Activated T-cell treated with anti-CD3 and anti-CD28 coated beads, Interleukin-2, amount 50 U/mL, for 48 hours (primary cell): ENCODE measurements at regions not wholly inside any gene's neighbourhood (a gene's known extent, or its start where the extent isn't known, plus 50 kb on each side); places are given as distances from the start of the nearest gene placed in this dataset.

Source experiments
- DNase-seq, 2 experiments: peaks; one replicate each; pipeline ENCODE4 v3.0.0-alpha.2; 2020

DNA sequence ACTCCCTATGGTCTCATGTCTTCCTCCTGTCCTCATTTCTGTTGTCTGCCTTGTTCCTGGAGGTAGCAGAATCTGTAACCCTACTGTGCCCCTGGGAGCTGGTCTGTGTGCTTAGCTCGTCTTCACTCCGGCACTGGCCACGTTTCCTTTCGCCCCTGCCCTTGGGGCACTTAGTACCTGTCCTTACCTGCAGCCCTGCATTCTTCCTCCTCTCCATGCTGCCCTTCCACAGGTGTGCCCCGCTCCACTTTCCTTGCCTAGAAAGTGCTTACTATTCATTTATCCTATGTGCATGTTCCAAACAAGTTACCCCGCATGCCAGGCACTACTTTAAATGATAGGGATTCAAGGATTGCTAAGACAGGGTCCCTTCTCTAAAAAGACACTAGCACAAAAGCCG is 199.9 kb upstream of the ZMIZ1 start:
- DNase-seq: no peak

DNA sequence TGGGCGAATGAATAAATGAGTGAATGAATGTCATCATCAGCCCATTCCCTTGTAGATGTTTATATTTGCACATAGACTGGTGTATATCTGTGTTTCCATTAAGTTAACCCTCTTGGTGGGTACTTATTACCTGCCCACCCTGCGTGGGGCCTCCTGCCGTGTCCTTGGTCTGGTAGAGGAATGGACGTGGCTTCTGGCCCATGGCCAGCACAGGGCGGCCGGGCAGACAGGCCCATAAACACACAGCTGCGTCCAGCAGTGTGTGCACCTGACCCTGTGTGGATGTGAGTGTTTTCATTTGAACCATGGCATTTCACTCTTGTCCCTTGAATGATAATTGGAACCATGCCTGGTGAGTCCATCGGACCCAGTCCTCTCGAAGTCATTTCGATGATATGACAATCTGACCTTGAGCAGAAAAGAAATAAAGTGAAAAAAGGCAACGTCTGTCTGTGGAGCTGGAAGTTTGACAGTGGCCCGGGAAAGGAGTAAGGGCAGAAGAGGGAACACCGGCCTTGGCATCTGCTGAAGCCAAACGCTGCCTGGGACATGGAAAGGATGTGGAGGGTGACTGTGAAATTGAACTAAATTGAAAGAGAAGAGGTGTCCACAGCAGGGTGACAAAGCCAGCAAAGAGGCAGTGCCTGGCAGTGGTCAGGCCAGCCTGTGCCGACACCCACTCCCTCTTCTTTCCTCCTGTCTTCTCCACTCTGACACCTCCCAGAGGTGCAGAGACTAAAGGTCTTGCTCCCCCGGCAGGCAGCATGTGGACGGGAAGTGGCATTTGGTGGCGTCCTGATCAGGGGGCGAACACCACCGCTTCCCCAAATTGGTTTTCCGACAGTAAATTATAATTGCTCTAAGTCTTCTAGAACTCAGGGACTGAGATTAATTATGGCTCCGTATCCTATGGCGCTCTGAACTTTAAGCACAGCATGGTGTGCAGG is 199.0 kb upstream of the ZMIZ1 start:
- DNase-seq: no peak

DNA sequence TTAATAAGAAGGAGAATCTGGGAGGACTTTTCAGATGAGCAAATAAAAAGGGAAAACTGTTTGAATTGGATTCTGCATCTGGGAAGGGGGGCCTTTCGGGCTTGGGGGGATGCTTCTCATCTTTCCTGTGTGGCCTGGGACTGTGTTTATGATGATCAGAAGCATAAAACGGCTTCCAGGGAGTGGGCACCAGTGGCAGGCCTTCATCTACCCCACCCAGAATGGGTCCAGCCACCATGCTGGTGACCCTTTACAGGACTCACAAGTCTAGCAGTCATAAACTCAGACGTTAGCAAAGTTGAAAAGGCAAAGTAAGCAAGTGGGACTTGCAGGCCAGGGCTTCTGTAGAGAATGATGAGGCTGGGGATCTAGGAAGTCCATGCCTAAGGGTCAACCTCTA is 198.3 kb upstream of the ZMIZ1 start:
- DNase-seq: no peak

GRCh38 chr10:78871796-78872195 is 197.0 kb upstream of the ZMIZ1 start:
- DNase-seq: no peak

- no peak for DNase-seq
Measured at GRCh38 chr10:78873413-78873812, 195.4 kb upstream of the ZMIZ1 start.

DNA sequence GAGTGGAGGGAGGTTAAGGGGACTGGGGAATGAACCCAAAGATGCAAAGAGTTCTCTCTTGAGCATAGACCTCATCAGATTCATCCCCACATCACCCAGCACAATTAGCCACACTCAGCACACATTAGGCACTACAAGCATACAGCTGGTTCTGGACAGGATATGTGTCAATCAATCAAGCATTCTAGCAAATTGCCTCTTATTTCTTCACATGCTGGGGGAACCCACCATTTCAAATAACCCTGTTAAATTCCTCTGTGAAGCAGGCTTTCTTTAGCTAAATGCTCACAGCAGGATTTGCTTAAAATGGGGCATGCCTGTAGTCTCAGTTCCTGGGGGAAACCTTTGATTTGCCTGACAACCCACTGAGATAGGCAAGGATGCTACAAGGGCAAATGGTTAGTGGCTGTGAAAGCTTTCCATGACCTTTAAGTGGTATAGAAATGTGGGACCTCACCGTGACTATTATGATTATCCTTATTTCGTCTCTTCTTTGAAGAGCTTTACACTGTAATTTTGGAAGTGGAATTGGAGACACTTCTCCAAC is 193.4 kb upstream of the ZMIZ1 start:
- no peak for DNase-seq

DNA sequence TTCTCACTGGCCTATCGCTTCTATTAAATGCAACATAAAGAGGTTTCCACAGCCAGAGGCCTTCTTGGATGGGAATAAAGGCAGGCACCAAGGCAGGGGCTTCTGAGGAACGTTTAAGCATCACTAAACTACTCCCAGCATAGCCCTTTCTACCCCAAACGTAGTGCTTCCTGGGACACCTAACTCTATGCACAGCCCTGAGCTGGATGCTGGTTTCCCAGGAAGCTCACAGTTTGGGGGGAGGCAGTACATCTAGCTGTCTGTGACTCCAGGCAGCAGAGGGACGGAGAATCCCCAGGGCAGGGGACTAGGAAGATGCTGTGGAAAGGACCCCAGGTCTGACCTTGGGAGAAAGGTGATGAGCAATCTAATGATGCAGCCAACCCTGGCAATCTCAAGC is 192.8 kb upstream of the ZMIZ1 start:
- DNase-seq: no peak

GRCh38 chr10:78876449-78876848 is 192.3 kb upstream of the ZMIZ1 start:
- DNase-seq: no peak

DNA sequence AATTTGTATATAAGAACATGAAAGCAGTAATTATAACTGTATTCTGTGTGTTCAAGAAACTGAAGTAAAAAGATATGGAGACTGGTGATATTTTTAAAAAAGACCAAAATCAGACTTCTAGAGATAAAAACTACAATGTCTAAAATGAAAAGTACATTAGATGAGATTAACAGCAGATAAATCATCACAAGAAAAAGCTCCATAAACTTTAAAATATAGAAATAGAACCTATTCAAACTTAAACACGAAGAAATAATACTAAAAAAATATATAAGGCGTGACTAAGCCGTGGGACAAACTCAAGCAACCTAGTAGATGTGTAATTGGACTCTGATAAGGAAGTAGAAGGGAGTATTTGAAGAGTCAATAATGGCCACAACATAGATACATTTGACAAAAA is 189.1 kb upstream of the ZMIZ1 start:
- DNase-seq: no peak

GRCh38 chr10:78886129-78886528 is 182.6 kb upstream of the ZMIZ1 start:
- no peak for DNase-seq

DNA sequence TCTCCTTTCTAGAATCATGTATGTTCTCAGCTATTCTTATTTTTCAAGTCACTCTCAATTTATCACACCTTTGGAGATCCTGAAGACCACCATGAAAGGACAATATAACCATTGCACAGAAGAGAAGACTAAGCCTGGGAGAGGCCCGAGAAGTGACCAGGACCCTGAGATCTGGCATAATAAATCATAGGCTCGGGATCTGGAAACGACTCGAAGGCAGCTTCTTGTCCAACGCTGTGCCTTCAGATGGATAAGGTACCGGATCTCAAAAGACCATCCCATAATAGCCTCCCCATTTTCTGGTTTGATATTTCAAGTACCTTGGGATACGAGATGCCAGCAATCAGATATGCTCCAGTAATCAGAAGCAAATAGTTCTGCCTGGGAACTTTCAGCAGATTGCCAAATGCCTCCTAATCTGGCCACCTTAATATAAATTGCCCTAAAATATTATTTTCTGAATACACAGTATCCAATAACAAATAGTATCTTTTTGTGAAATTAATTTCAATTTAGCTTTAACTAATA is 179.2 kb upstream of the ZMIZ1 start:
- DNase-seq: no peak

DNA sequence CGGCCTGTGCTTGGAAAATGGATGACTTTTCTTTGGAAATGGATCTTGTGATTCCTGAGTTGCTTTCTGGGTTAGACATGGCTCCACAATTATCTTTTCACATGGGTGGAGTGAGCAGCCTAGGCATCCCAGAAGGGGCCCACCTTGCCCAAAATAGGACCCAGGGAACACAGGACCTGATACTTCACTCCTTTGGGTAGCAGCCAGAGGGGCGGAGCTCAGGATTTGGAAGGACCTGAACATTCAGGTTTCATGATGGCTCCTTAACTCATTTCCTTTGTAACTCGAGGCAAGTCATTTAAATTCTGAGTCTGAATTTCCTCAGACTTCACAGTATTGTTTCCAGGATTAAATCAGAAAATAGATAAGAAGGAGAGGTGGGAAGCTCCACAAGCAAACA is 178.3 kb upstream of the ZMIZ1 start:
- DNase-seq: peak in 1 of 2 experiments; percentile 6

DNA sequence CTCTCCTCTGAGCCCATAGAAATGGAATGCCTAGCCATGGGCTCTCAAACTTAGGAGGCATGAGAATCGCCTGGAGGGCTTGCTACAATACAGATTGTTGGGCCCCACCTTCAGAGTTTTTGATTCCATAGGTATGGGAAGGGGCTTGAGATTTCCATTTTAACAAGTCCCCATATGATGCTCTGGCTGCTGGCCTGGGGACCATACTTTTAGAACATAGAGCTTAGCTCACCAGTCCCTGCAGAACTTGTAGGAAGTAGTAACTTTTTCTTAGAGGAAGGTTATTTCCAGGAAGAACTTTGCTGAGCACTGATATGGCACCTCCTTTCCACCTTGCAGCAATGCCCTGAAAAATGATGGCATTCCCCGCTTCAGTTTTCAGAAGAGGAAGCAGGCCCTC is 177.0 kb upstream of the ZMIZ1 start:
- no peak for DNase-seq

- peak in 1 of 2 experiments; percentile 3 for DNase-seq
Measured at GRCh38 chr10:78892338-78893176, 176.2 kb upstream of the ZMIZ1 start.

DNA sequence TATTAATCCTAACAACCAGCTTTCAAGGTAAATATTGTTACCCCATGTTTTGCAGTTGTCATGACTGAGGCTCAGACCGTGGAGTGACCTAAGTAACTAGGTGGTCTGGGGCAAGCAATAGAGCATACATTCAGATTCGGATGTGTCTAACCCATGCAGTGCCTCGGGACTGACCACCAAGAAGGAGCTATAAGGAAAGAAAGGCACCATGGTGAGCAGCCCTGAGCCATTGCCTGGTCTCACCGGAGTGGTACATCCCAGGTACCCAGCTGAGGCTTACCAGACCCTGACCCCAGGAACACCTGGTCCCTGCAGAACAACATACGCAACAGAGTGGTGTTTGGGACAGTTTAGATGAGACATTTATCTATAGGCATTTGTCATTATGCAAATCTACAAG is 175.5 kb upstream of the ZMIZ1 start:
- DNase-seq: no peak

DNA sequence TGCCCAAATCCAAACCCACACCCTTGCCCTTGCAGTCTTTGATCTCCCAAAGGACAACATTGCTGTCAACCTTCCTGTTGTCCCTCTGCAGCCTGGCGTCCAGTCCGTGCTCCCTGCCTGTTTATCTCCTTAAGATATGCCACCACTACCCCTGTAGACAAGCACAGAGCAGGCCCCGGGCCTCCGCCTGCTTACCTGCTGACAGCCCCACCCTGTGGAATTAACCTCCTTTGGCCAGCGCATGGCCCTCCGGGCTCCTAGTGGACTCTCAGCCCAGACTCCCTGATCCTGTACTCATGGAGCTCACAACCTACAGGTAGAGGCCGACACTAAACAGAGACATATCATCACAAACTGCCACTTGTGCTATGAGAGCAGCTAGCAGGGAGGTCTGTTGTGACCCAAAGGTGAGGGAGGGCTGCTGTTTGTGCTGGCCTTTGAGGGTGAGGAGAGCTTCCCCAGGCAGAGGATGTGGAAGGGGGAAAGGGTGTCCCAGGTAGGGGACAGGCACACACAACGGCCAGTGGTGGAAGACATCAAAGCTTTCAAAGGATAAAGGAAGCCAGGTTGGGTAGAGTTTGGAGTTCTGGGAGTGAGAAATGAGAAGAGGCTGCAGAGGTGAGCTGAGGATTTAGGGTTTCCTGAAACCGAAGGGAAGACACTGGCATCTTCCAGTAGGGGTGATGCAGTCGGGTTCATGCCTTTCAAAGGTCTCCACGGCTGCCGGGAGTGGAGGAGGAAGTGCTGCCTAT is 174.5 kb upstream of the ZMIZ1 start:
- DNase-seq: no peak

DNA sequence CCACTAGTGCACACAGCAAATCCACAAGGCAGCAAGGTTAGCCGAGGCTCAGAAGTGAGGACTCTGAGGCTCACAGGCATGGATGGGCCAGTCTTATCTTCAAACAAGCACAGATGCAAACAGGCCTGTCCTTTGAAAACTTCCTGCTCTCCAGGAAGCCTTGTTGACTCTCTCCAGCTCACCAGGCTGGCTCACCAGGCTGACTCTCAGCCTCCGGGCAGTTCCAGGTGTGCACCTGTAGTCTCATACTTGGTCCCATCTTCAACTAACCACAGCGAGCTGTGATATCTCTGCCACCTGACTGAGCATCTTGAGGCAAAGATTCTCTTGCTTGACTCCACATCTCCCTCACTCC is 173.9 kb upstream of the ZMIZ1 start:
- DNase-seq: no peak

- DNase-seq: no peak
Measured at GRCh38 chr10:78895469-78895868, 173.3 kb upstream of the ZMIZ1 start.

DNA sequence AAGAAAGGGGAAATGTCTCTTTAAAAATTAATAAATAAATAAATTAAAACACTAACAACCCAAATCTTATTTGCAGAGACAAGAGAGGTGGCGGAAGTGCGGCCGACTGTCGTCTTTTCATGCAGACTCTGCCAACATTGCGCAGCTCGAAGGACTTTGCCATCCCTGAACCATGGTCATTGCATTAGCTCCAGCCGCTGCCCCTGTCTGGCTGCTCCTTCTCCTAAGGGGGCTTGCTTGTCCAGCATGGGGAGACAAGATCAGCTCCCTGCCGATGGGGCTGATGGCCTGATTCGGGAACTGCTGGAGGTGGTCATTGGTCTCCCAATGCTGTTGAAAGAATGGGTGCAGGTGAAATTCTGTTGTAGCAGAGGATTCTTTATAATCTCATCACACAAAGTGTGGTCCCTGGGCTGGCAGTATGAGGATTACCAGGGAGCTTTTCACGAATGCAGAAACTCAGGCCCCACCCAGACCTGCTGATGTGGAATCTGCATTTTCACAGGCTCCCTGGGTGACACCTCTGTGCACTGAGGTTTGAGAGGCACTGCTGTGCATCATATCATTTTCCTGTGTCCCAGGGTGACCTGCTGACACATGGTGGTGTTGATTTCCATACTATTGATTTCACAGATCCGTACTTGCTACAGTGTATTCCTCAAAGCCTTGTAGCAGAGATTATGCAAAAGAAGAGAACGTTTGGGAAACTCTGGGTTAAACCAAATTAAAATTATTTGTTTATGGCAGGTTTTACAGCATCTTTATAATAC is 172.4 kb upstream of the ZMIZ1 start:
- no peak for DNase-seq

- no peak for DNase-seq
Measured at GRCh38 chr10:78898341-78899097, 170.2 kb upstream of the ZMIZ1 start.

DNA sequence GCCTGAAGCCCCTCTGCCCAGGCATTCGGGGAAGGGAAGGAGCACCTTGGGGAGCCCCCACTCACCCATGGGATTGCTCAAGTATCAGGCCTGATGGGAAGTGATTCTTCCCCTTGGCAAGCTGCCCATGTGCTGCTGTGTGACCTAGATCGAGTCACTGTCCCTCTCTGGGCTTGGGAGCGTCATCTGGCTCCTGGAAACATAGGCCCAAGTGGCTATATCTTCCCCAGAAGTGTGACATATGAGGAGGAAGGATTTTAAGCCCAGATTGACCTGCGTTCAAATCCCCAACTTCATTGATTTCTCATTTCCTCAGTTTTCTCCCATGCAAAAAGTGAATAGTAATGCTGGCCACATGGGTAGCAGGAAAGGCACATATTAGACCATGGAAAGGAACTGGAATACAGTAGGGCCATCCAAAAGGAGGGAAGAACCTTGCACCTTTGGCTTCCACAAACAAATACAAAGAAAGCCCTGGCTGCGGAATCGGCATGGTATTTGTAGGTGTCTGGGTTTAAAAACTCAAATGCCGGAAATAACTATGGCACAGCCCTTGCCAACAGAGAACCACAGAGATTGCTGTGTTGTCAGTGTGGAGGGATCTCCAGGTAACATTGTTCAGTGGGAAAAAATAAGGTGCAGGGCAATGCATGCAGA is 169.5 kb upstream of the ZMIZ1 start:
- no peak for DNase-seq
